Heart right ventricle (tissue), 16 donors: ENCODE measurements at regions not wholly inside any gene's neighbourhood (a gene's known extent, or its start where the extent isn't known, plus 50 kb on each side); places are given as distances from the start of the nearest gene placed in this dataset.
"Not testable (repeated sequence)": the region's sequence is repeated elsewhere in the genome, so short reads cannot be mapped to it uniquely, and the experiment has no call there.

ENCODE experiments used
- ATAC-seq, 8 donors: fragments of 200-7000 bp; cut with Tn5 transposase; one replicate each; pipeline ENCODE4 v1.9.1; 2020; ENCODE audit warnings: mild to moderate bottlenecking in 8 of 8, moderate library complexity in 8 of 8, moderate number of reproducible peaks in 1 of 8
- DNase-seq, 2 donors: peaks; one replicate each; pipeline ENCODE4 v3.0.0-alpha.2; 2020
- H3K27ac ChIP-seq, 10 donors: fragments of 200-600 bp; sonication (generic) in 2 of 10; one replicate each; pipeline versions ENCODE4 v1.5.0 to v1.8.0; 2020 to 2022; ENCODE audit warnings: mild to moderate bottlenecking in 3 of 10
- H3K27me3 ChIP-seq, 7 donors: fragments of 200-600 bp; one replicate each; pipeline ENCODE4 v1.8.0; 2021 to 2022; ENCODE audit warnings: mild to moderate bottlenecking in 2 of 7
- H3K36me3 ChIP-seq, 9 donors: fragments of 200-600 bp; sonication (generic) in 1 of 9; one replicate each; pipeline versions ENCODE4 v1.5.0 to v1.8.0; 2020 to 2022; ENCODE audit warnings: mild to moderate bottlenecking in 2 of 9
- H3K4me1 ChIP-seq, 9 donors: fragments of 200-600 bp; sonication (generic) in 1 of 9; one replicate each; pipeline versions ENCODE4 v1.5.0 to v1.8.0; 2020 to 2022; ENCODE audit warnings: mild to moderate bottlenecking in 4 of 9
- H3K4me3 ChIP-seq, 10 donors: fragments of 200-600 bp; sonication (generic) in 2 of 10; one replicate each; pipeline versions ENCODE4 v1.5.0 to v1.8.0; 2020 to 2022; ENCODE audit warnings: mild to moderate bottlenecking in 7 of 10, moderate library complexity in 2 of 10
- H3K9me3 ChIP-seq, 11 donors: fragments of 200-600 bp in 10 of 11; sonication (generic) in 2 of 11; one replicate each; pipeline versions ENCODE4 v1.5.0 to v1.8.0; 2013 to 2022; ENCODE audit warnings: mild to moderate bottlenecking in 2 of 11, control low read depth in 1 of 11, moderate library complexity in 1 of 11
- CTCF ChIP-seq, 9 donors: fragments of 200-600 bp; sonication (generic) in 2 of 9; IDR thresholded peaks; one replicate each; pipeline versions ENCODE4 v1.5.0 to v1.8.0; 2021 to 2022; ENCODE audit warnings: antibody characterized with exemption in 9 of 9, mild to moderate bottlenecking in 5 of 9, moderate library complexity in 1 of 9
- WGBS, 2 donors: extraction: QIAGEN DNeasy Blood & Tissue Kit; methylation state at CpG; one replicate each; pipeline ENCODE4 v1.1.7; 2013; ENCODE audit warnings: inconsistent platforms in 1 of 2; 5-methylcytosine and 5-hydroxymethylcytosine counted together
- intact Hi-C, 10 donors: fragments of 100-400 bp; cut with DNase I; formaldehyde crosslinking; loops; one replicate each; pipeline versions ENCODE4 v1.11.1 to v1.14.2; 2022
- donor health status: Arrhythmogenic right ventricular cardiomyopathy.
- donor health status: ischemic (EF 13 %, LVEDD 7.1; RV severe dilation, severe dysfunction).
- donor health status: healthy with polysubstance abuse.
- donor health status: DM: no; HTN: yes; CAD: no.
- donor health status: DM: no; HTN: no; CAD: no.
- donor health status: ischemic (EF 25% LVEDD 6.9; RV normal size, moderate dysfunction).
- donor health status: ischemic (EF 25% LVEDD 5.7; RV mildly dilated, moderate dysfunction).
- donor health status: healthy.
- donor health status: DM: yes; HTN: yes; CAD: no.
- donor health status: Ischemic cardiomyopathy.
- donor health status: ischemic (EF 35%, LVEDD 5.7; RV mildly dilated, moderate dysfunction).
- donor health status: nonischemic (EF 11% LVEDD 7.7; RV severe dilation, severe dysfunction).
- donor health status: DM: yes; HTN: yes; CAD: no.
- donor health status: PGD.
- donor health status: ischemic (EF 29% LVEDD 5.4; RV normal size, mild dysfunction).
- donor health status: nonischemic (EF 23%, LVEDD 6.1; RV moderate dilation, normal function).

- H3K9me3 ChIP-seq, result no peaks in the 10 kb centered on the region
- H3K36me3 ChIP-seq, result no peaks in the 10 kb centered on the region
- no peak overlapping the region for H3K27ac ChIP-seq
- WGBS, 2 donors, result 84 to 93% methylated on average over 2 of the region's 2 CpGs
- no peaks in the 10 kb centered on the region for H3K27me3 ChIP-seq
- TF ChIP-seq CTCF (IDR thresholded peaks at IDR 0.05), result no peak
- no peaks in the 10 kb centered on the region for H3K4me1 ChIP-seq
- no peak for ATAC-seq
- no peak for DNase-seq
- H3K4me3 ChIP-seq, result no peak overlapping the region
- intact Hi-C loops, result no loop called here
Measured at GRCh38 chr6:115582386-115582785, 478.3 kb downstream of the FRK start.

GRCh38 chr6:115579565-115579964, 481.1 kb downstream of the FRK start:
- H3K27me3 ChIP-seq, H3K9me3 ChIP-seq, H3K4me3 ChIP-seq, ATAC-seq, H3K36me3 ChIP-seq, DNase-seq, H3K27ac ChIP-seq, intact Hi-C loops, H3K4me1 ChIP-seq: not testable (repeated sequence)
- 74 to 88% methylated on average over 2 of the region's 2 CpGs for WGBS, 2 donors

- TF ChIP-seq CTCF (IDR thresholded peaks at IDR 0.05), result no peak
- H3K4me3 ChIP-seq, result no peak overlapping the region
- no peaks in the 10 kb centered on the region for H3K9me3 ChIP-seq
- no peaks in the 10 kb centered on the region for H3K4me1 ChIP-seq
- intact Hi-C loops, result no loop called here
- H3K27me3 ChIP-seq, result no peaks in the 10 kb centered on the region
- H3K27ac ChIP-seq, result no peak overlapping the region
- WGBS, 2 donors, result 65 to 76% methylated on average over 2 of the region's 2 CpGs
- DNase-seq (no peak), ATAC-seq (no peak)
- H3K36me3 ChIP-seq, result no peaks in the 10 kb centered on the region
Measured at GRCh38 chr6:115577270-115577669, 483.4 kb downstream of the FRK start.

- DNase-seq, result no peak
- ATAC-seq, result no peak
- no peak for TF ChIP-seq CTCF (IDR thresholded peaks at IDR 0.05)
- no peaks in the 10 kb centered on the region for H3K36me3 ChIP-seq
- intact Hi-C loops, result no loop called here
- 74 to 76% methylated on average over 1 of the region's 1 CpG for WGBS, 2 donors
- no peaks in the 10 kb centered on the region for H3K4me1 ChIP-seq
- no peak overlapping the region for H3K4me3 ChIP-seq
- no peak overlapping the region for H3K27ac ChIP-seq
- H3K9me3 ChIP-seq, result peaks cover 0 to under 1% (median 0%) of the 10 kb centered on the region in 11 donors
- H3K27me3 ChIP-seq, result no peaks in the 10 kb centered on the region
Measured at GRCh38 chr6:115575285-115575684, 485.4 kb downstream of the FRK start.

- no peaks in the 10 kb centered on the region for H3K27me3 ChIP-seq
- DNase-seq, result no peak
- no peak overlapping the region for H3K27ac ChIP-seq
- intact Hi-C loops, result no loop called here
- 61 to 63% methylated on average over 2 of the region's 2 CpGs for WGBS, 2 donors
- peaks cover 0 to 9% (median 0%) of the 10 kb centered on the region in 11 donors for H3K9me3 ChIP-seq
- no peak overlapping the region for H3K4me3 ChIP-seq
- no peak for TF ChIP-seq CTCF (IDR thresholded peaks at IDR 0.05)
- no peaks in the 10 kb centered on the region for H3K4me1 ChIP-seq
- no peaks in the 10 kb centered on the region for H3K36me3 ChIP-seq
- no peak for ATAC-seq
Measured at GRCh38 chr6:115573861-115574260, 486.8 kb downstream of the FRK start.
